ENCODE measurements at regions not wholly inside any gene's neighbourhood (a gene's known extent, or its start where the extent isn't known, plus 50 kb on each side); places are given as distances from the start of the nearest gene placed in this dataset.

GRCh38 chr15:94745371-94745770 is 514.0 kb downstream of the MCTP2 start:
- H4K20me1 ChIP-seq (ENCODE audit: insufficient read depth, low read length), result no peaks in the 10 kb centered on the region
- FAIRE-seq (no peak), ATAC-seq (no peak), DNase-seq (ENCODE audit: low spot score) (no peak)
- in situ Hi-C loops (cut with HindIII; ENCODE audit: extremely low pct_ligation_motif_present, low pct_unique_long_range_greater_than_20kb), result no loop called here
- no peaks in the 10 kb centered on the region for H3K79me2 ChIP-seq (ENCODE audit: insufficient read depth, low read length)
- no peaks in the 10 kb centered on the region for H3K27me3 ChIP-seq (ENCODE audit: control insufficient read depth in 1 of 2, insufficient read depth in 2 of 2, low read length in 2 of 2)
- ChIA-PET POLR2A (no interaction called here), CTCF (ENCODE audit: low intra/inter-chr PET ratio, low total read pairs) (no interaction called here)
- H3K9ac ChIP-seq (ENCODE audit: insufficient read depth, low read depth, low read length), result no peak overlapping the region
- H3K36me3 ChIP-seq (replicated peaks in 1 of 2; ENCODE audit: control insufficient read depth in 1 of 2, insufficient read depth in 2 of 2, low read length in 2 of 2), result no peaks in the 10 kb centered on the region
- TF ChIP-seq ZNF441 (CRISPR knock-in tag; IDR thresholded peaks at IDR 0.05; ENCODE audit: borderline replicate concordance), result no peak
- no peak for TF ChIP-seq NKX3-1 (CRISPR knock-in tag; IDR thresholded peaks at IDR 0.05)
- no peak for TF ChIP-seq ZNF7 (CRISPR knock-in tag; IDR thresholded peaks at IDR 0.05)
- TF ChIP-seq RORA (CRISPR knock-in tag; IDR thresholded peaks at IDR 0.05), result no peak
- no peak for TF ChIP-seq CERS6 (CRISPR knock-in tag; IDR thresholded peaks at IDR 0.05)
- no peak for TF ChIP-seq ZNF75D (CRISPR knock-in tag; IDR thresholded peaks at IDR 0.05; ENCODE audit: borderline replicate concordance)
- no peak for TF ChIP-seq HDAC1 (CRISPR knock-in tag; IDR thresholded peaks at IDR 0.05)
- TF ChIP-seq SALL1 (CRISPR knock-in tag; IDR thresholded peaks at IDR 0.05), result no peak
- H3K9me3 ChIP-seq (ENCODE audit: low read length), result no peaks in the 10 kb centered on the region
- no peak overlapping the region for H3K4me3 ChIP-seq (replicated peaks in 1 of 3; ENCODE audit: insufficient read depth in 1 of 3, low read depth in 2 of 3, low read length in 3 of 3)
- H2AFZ ChIP-seq (ENCODE audit: low read length), result no peak overlapping the region
- 0 out of 2 replicates have a peak, but pooled peaks cover 7% of the 10 kb centered on the region for H3K4me1 ChIP-seq (ENCODE audit: insufficient read depth, low read length)
- H3K27ac ChIP-seq (ENCODE audit: extremely low read length, insufficient read depth, low read length), result no peak overlapping the region
- intact Hi-C loops (cut with micrococcal nuclease; ENCODE audit: unreplicated experiment), result no loop called here
- BruUV-seq (replicated peaks), result no TSS peak
- no peak overlapping the region for H3K4me2 ChIP-seq (ENCODE audit: low read depth, low read length)
- 2% methylated on average over 6 of the region's 7 CpGs for WGBS (ENCODE audit: low lambda C conversion rate)

- BruUV-seq (replicated peaks), result no TSS peak
- H3K79me2 ChIP-seq (ENCODE audit: insufficient read depth, low read length), result no peaks in the 10 kb centered on the region
- no peak for TF ChIP-seq HES4 (CRISPR knock-in tag; IDR thresholded peaks at IDR 0.05; ENCODE audit: borderline replicate concordance)
- no peak for TF ChIP-seq DZIP1 (CRISPR knock-in tag; IDR thresholded peaks at IDR 0.05)
- 24% methylated on average over 3 of the region's 3 CpGs for whole genome bisulfite sequencing (ENCODE audit: low lambda C conversion rate)
- no peak for ATAC-seq
- no peak overlapping the region for H2AFZ ChIP-seq (ENCODE audit: low read length)
- no peaks in the 10 kb centered on the region for H3K36me3 ChIP-seq (replicated peaks in 1 of 2; ENCODE audit: control insufficient read depth in 1 of 2, insufficient read depth in 2 of 2, low read length in 2 of 2)
- no peak overlapping the region for H3K4me3 ChIP-seq (replicated peaks in 1 of 3; ENCODE audit: insufficient read depth in 1 of 3, low read depth in 2 of 3, low read length in 3 of 3)
- H3K4me2 ChIP-seq (ENCODE audit: low read depth, low read length), result no peak overlapping the region
- H3K9me3 ChIP-seq (ENCODE audit: low read length), result no peaks in the 10 kb centered on the region
- ChIA-PET POLR2A (no interaction called here), CTCF (ENCODE audit: low intra/inter-chr PET ratio, low total read pairs) (no interaction called here)
- FAIRE-seq, result no peak
- no peak overlapping the region for H3K27ac ChIP-seq (ENCODE audit: extremely low read length, insufficient read depth, low read length)
- no peaks in the 10 kb centered on the region for H4K20me1 ChIP-seq (ENCODE audit: insufficient read depth, low read length)
- DNase-seq (ENCODE audit: low spot score), result no peak
- no peak overlapping the region for H3K9ac ChIP-seq (ENCODE audit: insufficient read depth, low read depth, low read length)
- in situ Hi-C loops (cut with HindIII; ENCODE audit: extremely low pct_ligation_motif_present, low pct_unique_long_range_greater_than_20kb), result no loop called here
- H3K4me1 ChIP-seq (ENCODE audit: insufficient read depth, low read length), result 0 out of 2 replicates have a peak, but pooled peaks cover 8% of the 10 kb centered on the region
- intact Hi-C loops (cut with micrococcal nuclease; ENCODE audit: unreplicated experiment), result no loop called here
- H3K27me3 ChIP-seq (ENCODE audit: control insufficient read depth in 1 of 2, insufficient read depth in 2 of 2, low read length in 2 of 2), result no peaks in the 10 kb centered on the region
These were observed 516.1 kb downstream of the MCTP2 start for GRCh38 chr15:94747510-94747909.
